A673 (cell line): ENCODE measurements at regions not wholly inside any gene's neighbourhood (a gene's known extent, or its start where the extent isn't known, plus 50 kb on each side); places are given as distances from the start of the nearest gene placed in this dataset.

ENCODE experiments used
- CTCF ChIP-seq: fragments of 300-800, 200-600 bp; sonication (generic); conservative IDR thresholded peaks from 2 replicates; pipeline ENCODE4 v1.5.1; 2017; ENCODE audit warnings: low read depth, mild to moderate bottlenecking, antibody characterized with exemption, low read length, moderate library complexity, mixed read lengths
- EZH2 ChIP-seq: fragments of 200-600 bp; sonication (generic); IDR thresholded peaks from 2 replicates; pipeline ENCODE4 v1.6.1; 2017; ENCODE audit warnings: borderline replicate concordance, low read depth, mild to moderate bottlenecking, mixed read lengths, antibody characterized with exemption, low read length; ENCODE audit not compliant: poor library complexity, severe bottlenecking

- TF ChIP-seq CTCF, result no peak
- TF ChIP-seq EZH2, result no peak
Measured at GRCh38 chr5:158382473-158382872, 523.5 kb upstream of the CLINT1 start.
